Mesendoderm (in vitro differentiated cells): ENCODE measurements at regions not wholly inside any gene's neighbourhood (a gene's known extent, or its start where the extent isn't known, plus 50 kb on each side); places are given as distances from the start of the nearest gene placed in this dataset.
A peak's percentile ranks its signal among the peaks of the same experiment; 100 is the strongest.

Experiments used
- DNase-seq: peaks from one replicate; pipeline ENCODE4 v3.0.0; 2013
- H2AK5ac ChIP-seq: 2 replicates; pipeline ENCODE4 v1.6.1; 2013; ENCODE audit warnings: low read length, inconsistent platforms
- H2BK120ac ChIP-seq: 2 replicates; pipeline ENCODE4 v1.6.1; 2013; ENCODE audit warnings: low read depth, mild to moderate bottlenecking, low read length, moderate library complexity, mixed read lengths
- H2BK15ac ChIP-seq: replicated peaks from 2 replicates; pipeline ENCODE4 v1.6.1; 2013; ENCODE audit warnings: low read depth, mild to moderate bottlenecking, moderate library complexity
- H2BK5ac ChIP-seq: 2 replicates; pipeline ENCODE4 v1.6.1; 2013; ENCODE audit warnings: low read length, inconsistent platforms
- H3K18ac ChIP-seq: 2 replicates; pipeline ENCODE4 v1.6.1; 2013; ENCODE audit warnings: mild to moderate bottlenecking, low read length, mixed read lengths
- H3K23ac ChIP-seq: one replicate; pipeline ENCODE4 v1.6.1; 2013; ENCODE audit warnings: low read length
- H3K27ac ChIP-seq: 2 replicates; pipeline ENCODE4 v1.5.1; 2013; ENCODE audit warnings: low read depth, mild to moderate bottlenecking, inconsistent platforms, low read length, moderate library complexity
- H3K27me3 ChIP-seq: 2 replicates; pipeline ENCODE4 v1.6.1; 2013; ENCODE audit warnings: low read length, control low read depth, mild to moderate bottlenecking, inconsistent platforms; ENCODE audit not compliant: insufficient read depth, poor library complexity
- H3K36me3 ChIP-seq: 2 replicates; pipeline ENCODE4 v1.6.1; 2013; ENCODE audit warnings: low read length, inconsistent platforms; ENCODE audit not compliant: control insufficient read depth, insufficient read depth
- H3K4ac ChIP-seq: one replicate; pipeline ENCODE4 v1.6.1; 2013; ENCODE audit warnings: low read depth, mild to moderate bottlenecking, low read length, moderate library complexity
- H3K4me1 ChIP-seq: 2 replicates; pipeline ENCODE4 v1.6.1; 2013; ENCODE audit warnings: low read depth, low read length, inconsistent platforms; ENCODE audit not compliant: control insufficient read depth
- H3K4me2 ChIP-seq: 2 replicates; pipeline ENCODE4 v1.6.1; 2013; ENCODE audit warnings: low read length
- H3K4me3 ChIP-seq: 2 replicates; pipeline ENCODE4 v1.5.1; 2013; ENCODE audit warnings: mild to moderate bottlenecking, low read length
- H3K56ac ChIP-seq: one replicate; pipeline ENCODE4 v1.6.1; 2013; ENCODE audit warnings: low read length
- H3K79me1 ChIP-seq: 2 replicates; pipeline ENCODE4 v1.6.1; 2013; ENCODE audit warnings: low read length, inconsistent platforms
- H3K79me2 ChIP-seq: 2 replicates; pipeline ENCODE4 v1.6.1; 2013; ENCODE audit warnings: mild to moderate bottlenecking, low read length; ENCODE audit not compliant: control insufficient read depth, insufficient read depth
- H3K9ac ChIP-seq: 2 replicates; pipeline ENCODE4 v1.6.1; 2013; ENCODE audit warnings: low read length, inconsistent platforms
- H4K5ac ChIP-seq: one replicate; pipeline ENCODE4 v1.6.1; 2013; ENCODE audit warnings: low read length
- H4K8ac ChIP-seq: one replicate; pipeline ENCODE4 v1.6.1; 2013; ENCODE audit warnings: low read depth, mild to moderate bottlenecking, control low read depth, low read length, moderate library complexity
- WGBS: extraction: QIAGEN DNeasy Blood & Tissue Kit; methylation state at CpG from one replicate; pipeline ENCODE4 v1.1.7; 2013; ENCODE audit warnings: low lambda C conversion rate, missing lambda C conversion rate; ENCODE audit not compliant: insufficient coverage; ENCODE audit errors: extremely low coverage; 5-methylcytosine and 5-hydroxymethylcytosine counted together

DNA sequence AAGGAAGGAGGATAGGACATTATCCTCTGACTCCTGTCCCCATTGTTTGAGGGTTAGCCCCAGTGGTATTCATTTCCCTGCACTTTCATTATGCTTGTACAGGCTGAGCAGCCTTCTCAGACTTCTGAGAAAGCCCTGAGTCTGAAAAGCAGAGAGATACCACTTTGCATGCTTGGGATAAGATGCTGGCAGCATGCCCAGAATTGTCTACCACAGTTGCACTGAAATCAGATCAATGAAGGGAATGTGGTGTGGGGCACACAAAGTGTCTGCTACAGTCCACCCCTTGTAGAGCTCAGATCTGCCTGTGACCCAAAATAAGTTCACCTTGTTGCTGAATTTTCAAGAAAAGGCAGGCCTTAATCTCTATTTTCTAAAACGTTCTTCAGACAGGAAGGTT lies 160.6 kb downstream of the CCT6B start:
- no CpG with 5 or more reads among the region's 1 CpG for WGBS
- no peak overlapping the region for H3K27ac ChIP-seq
- H3K27me3 ChIP-seq = no peaks in the 10 kb centered on the region
- no peak overlapping the region for H3K18ac ChIP-seq
- H3K4me2 ChIP-seq = no peak overlapping the region
- H3K56ac ChIP-seq = no peak overlapping the region
- peaks cover 14% of the 10 kb centered on the region for H3K4me1 ChIP-seq
- H4K5ac ChIP-seq = no peak overlapping the region
- H2AK5ac ChIP-seq = no peak overlapping the region
- no peak overlapping the region for H3K9ac ChIP-seq
- H3K79me1 ChIP-seq = no peaks in the 10 kb centered on the region
- no peak overlapping the region for H2BK120ac ChIP-seq
- H3K23ac ChIP-seq = no peak overlapping the region
- H4K8ac ChIP-seq = no peak overlapping the region
- H2BK15ac ChIP-seq = no peak overlapping the region
- no peak overlapping the region for H2BK5ac ChIP-seq
- H3K4ac ChIP-seq = no peak overlapping the region
- H3K79me2 ChIP-seq = no peaks in the 10 kb centered on the region
- no peaks in the 10 kb centered on the region for H3K36me3 ChIP-seq
- no peak overlapping the region for H3K4me3 ChIP-seq
- DNase-seq = no peak

DNA sequence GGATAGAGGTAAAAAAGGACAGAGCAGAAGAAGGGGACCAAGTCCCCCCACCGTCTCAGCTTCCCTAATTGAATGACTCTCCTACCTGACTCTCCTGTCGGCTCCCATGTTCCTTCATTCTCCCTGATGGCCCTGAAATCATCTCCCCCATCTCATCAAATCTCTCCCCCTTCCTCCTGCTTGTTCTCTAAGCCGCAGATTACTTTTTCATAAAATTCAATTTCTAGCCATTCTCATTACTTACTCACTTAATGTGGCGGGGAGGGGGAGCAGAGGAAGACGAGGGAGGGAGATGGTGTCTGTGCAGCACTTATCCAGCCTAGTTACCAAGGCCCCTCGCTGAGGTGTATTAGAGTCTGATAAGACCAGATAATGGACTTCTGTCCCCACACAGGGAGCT lies 161.5 kb downstream of the CCT6B start:
- H3K4me2 ChIP-seq = no peak overlapping the region
- no peak overlapping the region for H2BK15ac ChIP-seq
- H3K4ac ChIP-seq = no peak overlapping the region
- no peak overlapping the region for H3K56ac ChIP-seq
- H3K27me3 ChIP-seq = no peaks in the 10 kb centered on the region
- no CpG with 5 or more reads among the region's 6 CpGs for WGBS
- H4K8ac ChIP-seq = no peak overlapping the region
- peaks cover 14% of the 10 kb centered on the region for H3K4me1 ChIP-seq
- no peak overlapping the region for H3K18ac ChIP-seq
- H3K27ac ChIP-seq = no peak overlapping the region
- no peaks in the 10 kb centered on the region for H3K79me1 ChIP-seq
- H2AK5ac ChIP-seq = no peak overlapping the region
- H4K5ac ChIP-seq = no peak overlapping the region
- H2BK5ac ChIP-seq = peak overlapping the region; percentile 43
- peak; percentile 18 for DNase-seq
- H3K4me3 ChIP-seq = no peak overlapping the region
- H3K9ac ChIP-seq = no peak overlapping the region
- H3K79me2 ChIP-seq = no peaks in the 10 kb centered on the region
- no peak overlapping the region for H2BK120ac ChIP-seq
- H3K36me3 ChIP-seq = no peaks in the 10 kb centered on the region
- H3K23ac ChIP-seq = no peak overlapping the region

DNA sequence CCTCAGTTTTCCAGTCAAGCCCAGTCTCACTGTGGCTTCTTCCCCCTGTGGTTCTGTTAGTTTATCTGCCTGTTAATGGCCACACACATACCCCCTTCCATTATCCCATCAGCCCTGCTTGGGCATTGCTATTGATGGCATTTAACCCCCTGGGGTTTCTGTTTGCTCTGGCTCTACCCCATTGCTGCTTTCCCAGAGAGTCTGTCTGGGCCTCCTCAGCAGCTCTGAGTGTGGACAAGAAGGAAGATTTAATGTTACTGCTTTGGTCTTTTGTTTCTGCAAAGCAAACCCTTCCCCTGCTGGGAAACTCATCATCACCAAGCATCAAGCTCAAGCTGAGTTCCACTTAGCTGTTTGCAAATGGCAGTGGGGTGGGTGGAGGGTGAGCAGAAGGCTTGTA lies 162.7 kb downstream of the CCT6B start:
- H2AK5ac ChIP-seq = no peak overlapping the region
- H3K4me2 ChIP-seq = no peak overlapping the region
- H3K18ac ChIP-seq = no peak overlapping the region
- no peak overlapping the region for H2BK15ac ChIP-seq
- no peak overlapping the region for H3K4ac ChIP-seq
- H2BK5ac ChIP-seq = peak overlapping the region; percentile 41
- H3K23ac ChIP-seq = no peak overlapping the region
- H3K56ac ChIP-seq = peak overlapping the region; percentile 6
- no peaks in the 10 kb centered on the region for H3K79me2 ChIP-seq
- peaks cover 1% of the 10 kb centered on the region for H3K27me3 ChIP-seq
- H2BK120ac ChIP-seq = no peak overlapping the region
- no peaks in the 10 kb centered on the region for H3K79me1 ChIP-seq
- H3K4me3 ChIP-seq = no peak overlapping the region
- H3K36me3 ChIP-seq = no peaks in the 10 kb centered on the region
- no peak overlapping the region for H4K5ac ChIP-seq
- no peak overlapping the region for H3K27ac ChIP-seq
- H3K4me1 ChIP-seq = peaks cover 14% of the 10 kb centered on the region
- peak; percentile 91 for DNase-seq
- H3K9ac ChIP-seq = no peak overlapping the region
- no peak overlapping the region for H4K8ac ChIP-seq

DNA sequence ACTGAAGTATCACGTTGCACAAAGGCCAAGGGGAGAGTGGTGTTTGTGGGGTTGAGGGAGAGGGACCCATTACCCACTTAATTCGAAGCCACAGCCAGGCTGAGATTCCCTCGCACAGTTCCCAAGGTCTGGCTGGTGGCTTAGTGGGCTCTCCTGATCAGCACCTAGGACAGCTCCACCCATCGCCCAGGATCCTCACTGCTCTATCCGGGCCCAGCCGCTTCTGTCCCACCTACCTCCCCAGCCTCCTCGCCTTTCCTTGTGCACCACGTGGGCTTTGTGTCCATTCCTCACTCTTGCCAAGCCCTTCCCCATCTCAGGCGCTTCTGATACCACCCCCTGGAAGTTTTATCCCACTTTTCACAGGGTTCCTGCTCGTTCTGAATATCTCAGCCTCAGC lies 163.5 kb downstream of the CCT6B start:
- H4K5ac ChIP-seq = no peak overlapping the region
- H2BK120ac ChIP-seq = no peak overlapping the region
- H3K27me3 ChIP-seq = peaks cover 1% of the 10 kb centered on the region
- H3K4me1 ChIP-seq = peaks cover 14% of the 10 kb centered on the region
- H4K8ac ChIP-seq = no peak overlapping the region
- H3K23ac ChIP-seq = no peak overlapping the region
- no peak overlapping the region for H3K4me2 ChIP-seq
- WGBS = no CpG with 5 or more reads among the region's 10 CpGs
- peak; percentile 91 for DNase-seq
- H3K79me2 ChIP-seq = no peaks in the 10 kb centered on the region
- H3K36me3 ChIP-seq = no peaks in the 10 kb centered on the region
- no peak overlapping the region for H3K4me3 ChIP-seq
- no peak overlapping the region for H3K4ac ChIP-seq
- no peak overlapping the region for H2AK5ac ChIP-seq
- no peak overlapping the region for H3K56ac ChIP-seq
- H3K79me1 ChIP-seq = no peaks in the 10 kb centered on the region
- H3K9ac ChIP-seq = no peak overlapping the region
- H2BK15ac ChIP-seq = no peak overlapping the region
- no peak overlapping the region for H2BK5ac ChIP-seq
- no peak overlapping the region for H3K18ac ChIP-seq
- no peak overlapping the region for H3K27ac ChIP-seq

DNA sequence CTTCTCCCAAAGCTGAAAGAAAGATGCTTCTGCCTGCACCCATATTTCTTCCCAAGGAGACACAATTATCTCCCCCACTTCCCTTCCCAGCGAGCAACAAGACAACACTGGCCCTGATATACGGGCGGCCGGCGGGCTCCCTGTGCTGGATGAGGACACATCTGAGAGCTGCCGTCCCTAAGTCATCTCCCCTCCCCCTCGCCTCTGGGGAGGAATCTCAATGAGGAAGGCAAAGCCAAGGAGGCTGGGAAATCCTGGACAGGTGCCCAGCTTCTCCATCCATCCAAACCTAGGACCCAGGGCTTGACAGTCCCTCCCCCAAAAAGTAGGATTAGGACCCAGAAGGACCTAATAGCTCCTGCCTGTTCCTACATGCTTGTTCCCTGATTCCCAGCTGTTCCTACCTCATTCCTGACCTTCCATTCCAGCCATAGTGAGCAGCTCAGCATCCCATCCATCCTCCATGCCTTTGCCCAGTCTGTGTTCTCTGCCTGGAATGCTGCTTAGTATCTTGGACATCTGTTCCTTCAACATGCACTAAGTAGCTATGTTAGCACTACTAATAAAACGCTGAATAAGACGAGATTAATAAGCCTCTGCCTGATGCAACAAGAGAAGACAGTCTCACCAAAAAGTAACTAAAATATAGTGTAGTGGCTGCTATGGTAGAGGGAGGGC lies 167.9 kb downstream of the CCT6B start:
- Histone ChIP-seq H4K5ac (no peak overlapping the region), H3K4me2 (no peak overlapping the region), H3K18ac (no peak overlapping the region), H2BK120ac (no peak overlapping the region), H3K27ac (no peak overlapping the region), H4K8ac (no peak overlapping the region), H3K56ac (no peak overlapping the region), H2BK15ac (no peak overlapping the region), H3K27me3 (peaks cover 1% of the 10 kb centered on the region), H2AK5ac (no peak overlapping the region), H2BK5ac (no peak overlapping the region), H3K4me3 (no peak overlapping the region), H3K79me1 (no peaks in the 10 kb centered on the region), H3K9ac (no peak overlapping the region), H3K4me1 (peaks cover 4% of the 10 kb centered on the region), H3K4ac (no peak overlapping the region), H3K36me3 (no peaks in the 10 kb centered on the region), H3K23ac (no peak overlapping the region), H3K79me2 (no peaks in the 10 kb centered on the region)
- no CpG with 5 or more reads among the region's 9 CpGs for WGBS
- no peak for DNase-seq

DNA sequence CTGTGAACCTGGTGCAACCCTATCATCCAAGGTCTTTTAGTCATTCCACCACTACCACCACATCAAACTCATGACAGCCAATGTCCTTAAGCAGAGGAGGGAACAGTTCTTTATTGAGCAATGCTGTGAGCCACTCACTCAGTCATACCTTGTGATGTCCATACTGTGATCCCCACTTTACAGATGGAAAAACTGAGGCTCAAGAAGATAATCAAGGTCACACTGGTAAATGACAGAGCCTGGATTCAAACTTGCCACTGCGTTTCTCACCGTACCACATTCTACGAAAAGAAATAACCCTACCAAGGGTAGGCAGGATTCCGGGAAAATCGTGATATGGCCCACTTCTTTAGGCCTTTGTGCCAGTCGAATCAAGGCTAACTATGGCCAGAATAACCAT lies 172.6 kb downstream of the CCT6B start:
- DNase-seq = no peak
- Histone ChIP-seq H2BK15ac (no peak overlapping the region), H3K4ac (no peak overlapping the region), H2BK5ac (no peak overlapping the region), H3K18ac (no peak overlapping the region), H3K4me1 (no peaks in the 10 kb centered on the region), H3K56ac (no peak overlapping the region), H3K4me2 (no peak overlapping the region), H3K23ac (no peak overlapping the region), H4K5ac (no peak overlapping the region), H2BK120ac (no peak overlapping the region), H3K9ac (no peak overlapping the region), H3K79me1 (no peaks in the 10 kb centered on the region), H3K27me3 (no peaks in the 10 kb centered on the region), H3K79me2 (no peaks in the 10 kb centered on the region), H3K4me3 (no peak overlapping the region), H4K8ac (no peak overlapping the region), H2AK5ac (no peak overlapping the region), H3K27ac (no peak overlapping the region), H3K36me3 (no peaks in the 10 kb centered on the region)
- no CpG with 5 or more reads among the region's 6 CpGs for WGBS
